Stomach (tissue), 8 donors: ENCODE measurements at regions not wholly inside any gene's neighbourhood (a gene's known extent, or its start where the extent isn't known, plus 50 kb on each side); places are given as distances from the start of the nearest gene placed in this dataset.
A peak's percentile ranks its signal among the peaks of the same experiment; 100 is the strongest.

Source experiments
- DNase-seq, 2 donors: peaks; one replicate each; pipeline versions ENCODE4 v3.0.0 to v3.0.0-alpha.2; 2013 to 2019
- H3K27ac ChIP-seq, 5 donors: fragments of 200-600 bp in 4 of 5; sonication (generic) in 4 of 5; one replicate each; pipeline ENCODE4 v1.5.1; 2013 to 2019; ENCODE audit warnings: mild to moderate bottlenecking in 1 of 5, moderate library complexity in 1 of 5
- H3K27me3 ChIP-seq, 3 donors: fragments of 200-600 bp; sonication (generic); one replicate each; pipeline ENCODE4 v1.5.1; 2017 to 2019; ENCODE audit warnings: mixed run types in 1 of 3
- H3K36me3 ChIP-seq, 4 donors: fragments of 200-600 bp; sonication (generic); 1 replicate in 3 of 4; 2 replicates in 1 of 4; pipeline ENCODE4 v1.5.1; 2016 to 2019
- H3K4me1 ChIP-seq, 4 donors: fragments of 200-600 bp; sonication (generic); one replicate each; pipeline ENCODE4 v1.5.1; 2016 to 2019
- H3K4me3 ChIP-seq, 4 donors: fragments of 200-600 bp; sonication (generic) in 3 of 4; one replicate each; pipeline ENCODE4 v1.5.1; 2016 to 2019; ENCODE audit warnings: mild to moderate bottlenecking in 1 of 4
- H3K9me3 ChIP-seq, 4 donors: fragments of 200-600 bp; sonication (generic); one replicate each; pipeline ENCODE4 v1.5.1; 2016 to 2019
- CTCF ChIP-seq, 7 experiments: fragments of 450-650 bp in 4 of 7; fragments of 200-600 bp in 3 of 7; sonication (generic) in 3 of 7; IDR thresholded peaks; one replicate each; pipeline ENCODE4 v1.5.1; 2016 to 2019; ENCODE audit warnings: antibody characterized with exemption in 7 of 7, control low read depth in 2 of 7, mild to moderate bottlenecking in 1 of 7
- EP300 ChIP-seq: sonication (generic); formaldehyde crosslinking; IDR thresholded peaks from one replicate; pipeline ENCODE4 v1.6.1; 2017; ENCODE audit warnings: antibody characterized with exemption
- POLR2A ChIP-seq, 4 donors: fragments of 450-650 bp; IDR thresholded peaks; one replicate each; pipeline ENCODE4 v1.6.1; 2016; ENCODE audit warnings: antibody characterized with exemption in 4 of 4, control low read depth in 2 of 4, mild to moderate bottlenecking in 1 of 4, moderate library complexity in 1 of 4
- POLR2AphosphoS5 ChIP-seq, 3 donors: sonication (generic); formaldehyde crosslinking; IDR thresholded peaks; one replicate each; pipeline ENCODE4 v1.6.1; 2016; ENCODE audit warnings: antibody characterized with exemption in 3 of 3
- WGBS, 5 donors: extraction: QIAGEN DNeasy Blood & Tissue Kit in 3 of 5; methylation state at CpG; one replicate each; pipeline versions ENCODE4 v1.1.5 to v1.1.7; 2013 to 2018; 5-methylcytosine and 5-hydroxymethylcytosine counted together
- intact Hi-C: fragments of 100-400 bp; cut with DNase I; formaldehyde crosslinking; loops from one replicate; pipeline ENCODE4 v1.15.1; 2023; ENCODE audit warnings: low total_unique reads
- donor health status: healthy with polysubstance abuse.
- donor health status: Bipolar disorder and iron deficiency.
- donor health status: healthy.

GRCh38 chr2:117738991-117739839, 75.3 kb upstream of the DDX18 start:
- WGBS, 5 donors = 66 to 76% (median 75%) methylated on average over 2 of the region's 2 CpGs
- DNase-seq = no peak
- TF ChIP-seq POLR2AphosphoS5 (IDR thresholded peaks at IDR 0.05) = no peak
- TF ChIP-seq POLR2A (IDR thresholded peaks at IDR 0.05) = no peak
- TF ChIP-seq EP300 = no peak
- TF ChIP-seq CTCF (IDR thresholded peaks at IDR 0.05) = no peak

GRCh38 chr2:117745537-117745936, 69.0 kb upstream of the DDX18 start:
- intact Hi-C loops = no loop called here
- no peak overlapping the region for H3K4me3 ChIP-seq
- no peaks in the 10 kb centered on the region for H3K9me3 ChIP-seq
- 68 to 75% (median 71%) methylated on average over 5 of the region's 5 CpGs for WGBS, 5 donors
- H3K36me3 ChIP-seq = no peaks in the 10 kb centered on the region
- TF ChIP-seq POLR2A (IDR thresholded peaks at IDR 0.05) = no peak
- no peak for TF ChIP-seq CTCF (IDR thresholded peaks at IDR 0.05)
- TF ChIP-seq POLR2AphosphoS5 (IDR thresholded peaks at IDR 0.05) = no peak
- no peak for TF ChIP-seq EP300
- H3K27ac ChIP-seq = no peak overlapping the region
- DNase-seq = no peak
- no peaks in the 10 kb centered on the region for H3K27me3 ChIP-seq
- no peaks in the 10 kb centered on the region for H3K4me1 ChIP-seq

More at GRCh38 chr2:117738991-117739839, 75.3 kb upstream of the DDX18 start:
- intact Hi-C loops = no loop called here
- Histone ChIP-seq H3K4me1 (no peaks in the 10 kb centered on the region), H3K9me3 (no peaks in the 10 kb centered on the region), H3K27me3 (no peaks in the 10 kb centered on the region), H3K27ac (no peak overlapping the region), H3K36me3 (no peaks in the 10 kb centered on the region), H3K4me3 (no peak overlapping the region)

GRCh38 chr2:117755768-117756167, 58.7 kb upstream of the DDX18 start:
- 70 to 83% (median 77%) methylated on average over 2 of the region's 2 CpGs for WGBS, 5 donors
- DNase-seq = no peak
- H3K4me3 ChIP-seq = no peak overlapping the region
- no peaks in the 10 kb centered on the region for H3K27me3 ChIP-seq
- H3K9me3 ChIP-seq = peaks cover 0 to 7% (median 1%) of the 10 kb centered on the region in 4 donors
- intact Hi-C loops = no loop called here
- no peak overlapping the region for H3K27ac ChIP-seq
- no peaks in the 10 kb centered on the region for H3K36me3 ChIP-seq
- no peaks in the 10 kb centered on the region for H3K4me1 ChIP-seq
- no peak for TF ChIP-seq POLR2AphosphoS5 (IDR thresholded peaks at IDR 0.05)
- no peak for TF ChIP-seq CTCF (IDR thresholded peaks at IDR 0.05)
- no peak for TF ChIP-seq POLR2A (IDR thresholded peaks at IDR 0.05)
- no peak for TF ChIP-seq EP300

GRCh38 chr2:117760916-117761315, 53.6 kb upstream of the DDX18 start:
- intact Hi-C loops = no loop called here
- Histone ChIP-seq H3K4me1 (peaks cover 0 to 3% (median 0%) of the 10 kb centered on the region in 4 donors), H3K4me3 (no peak overlapping the region), H3K27me3 (no peaks in the 10 kb centered on the region), H3K27ac (no peak overlapping the region), H3K9me3 (no peaks in the 10 kb centered on the region), H3K36me3 (no peaks in the 10 kb centered on the region)
- WGBS, 5 donors = 70 to 89% (median 83%) methylated on average over 1 of the region's 1 CpG
- TF ChIP-seq POLR2A (IDR thresholded peaks at IDR 0.05) (no peak), CTCF (IDR thresholded peaks at IDR 0.05) (no peak), POLR2AphosphoS5 (IDR thresholded peaks at IDR 0.05) (no peak), EP300 (no peak)
- peak in 1 of 2 donors; percentile 20 for DNase-seq
